IMR-90 (cell line): ENCODE measurements at regions not wholly inside any gene's neighbourhood (a gene's known extent, or its start where the extent isn't known, plus 50 kb on each side); places are given as distances from the start of the nearest gene placed in this dataset.

Experiments
- ATAC-seq: fragments of 200-7000 bp; cut with Tn5 transposase; 2 replicates; pipeline ENCODE4 v1.9.1; 2020; ENCODE audit warnings: low read depth, mild to moderate bottlenecking, moderate library complexity
- BruUV-seq: library from RNA; stranded (reverse); fragments of 400-500 nt; replicated peaks from 2 replicates; lab custom pipeline; 2021; lab: Mats Ljungman, UMichigan
- CTCF ChIA-PET: fragments of 300-600 bp; formaldehyde crosslinking; extraction: SDS; loops from one replicate; lab custom pipeline; 2021; ENCODE audit warnings: antibody characterized with exemption; lab: Yijun Ruan, JAX
- POLR2A ChIA-PET: fragments of 300-600 bp; sonication (Branson Sonifier 250); formaldehyde crosslinking; loops from one replicate; lab custom pipeline; 2022; ENCODE audit warnings: antibody characterized with exemption; ENCODE audit not compliant: unreplicated experiment; lab: Charles Lee
- DNase-seq: peaks from one replicate; pipeline ENCODE4 v3.0.0; 2013
- H2AFZ ChIP-seq: replicated peaks from 2 replicates; pipeline ENCODE3; 2013; ENCODE audit warnings: low read length, mild to moderate bottlenecking; ENCODE audit not compliant: poor library complexity
- H2AK5ac ChIP-seq: 2 replicates; pipeline ENCODE4 v1.6.1; 2013; ENCODE audit warnings: low read depth, low read length, inconsistent platforms
- H2AK9ac ChIP-seq: replicated peaks from 2 replicates; pipeline ENCODE3; 2013; ENCODE audit warnings: mild to moderate bottlenecking, low read depth, low read length, moderate library complexity; ENCODE audit not compliant: poor library complexity
- H2BK120ac ChIP-seq: 2 replicates; pipeline ENCODE4 v1.6.1; 2013; ENCODE audit warnings: low read depth, low read length, inconsistent platforms
- H2BK15ac ChIP-seq: 3 replicates; pipeline ENCODE4 v1.6.1; 2013; ENCODE audit warnings: low read depth, low read length, inconsistent platforms
- H2BK20ac ChIP-seq: 2 replicates; pipeline ENCODE4 v1.6.1; 2013; ENCODE audit warnings: low read depth, mild to moderate bottlenecking, inconsistent platforms, low read length, moderate library complexity
- H2BK5ac ChIP-seq: 2 replicates; pipeline ENCODE4 v1.6.1; 2013; ENCODE audit warnings: mild to moderate bottlenecking, low read depth, low read length, inconsistent platforms; ENCODE audit not compliant: poor library complexity, severe bottlenecking
- H3K14ac ChIP-seq: replicated peaks from 2 replicates; pipeline ENCODE4 v1.6.1; 2013; ENCODE audit warnings: low read depth, low read length, inconsistent platforms
- H3K18ac ChIP-seq: 2 replicates; pipeline ENCODE4 v1.6.1; 2013; ENCODE audit warnings: low read depth, low read length, control low read depth
- H3K23ac ChIP-seq: 2 replicates; pipeline ENCODE4 v1.6.1; 2013; ENCODE audit warnings: low read depth, low read length, inconsistent platforms
- H3K27ac ChIP-seq: 2 replicates; pipeline ENCODE4 v1.5.1; 2013; ENCODE audit warnings: mild to moderate bottlenecking, control low read depth, low read length; ENCODE audit not compliant: insufficient read depth
- H3K27me3 ChIP-seq: 2 replicates; pipeline ENCODE4 v1.6.1; 2013; ENCODE audit warnings: low read length; ENCODE audit not compliant: control insufficient read depth, insufficient read depth
- H3K36me3 ChIP-seq: 2 replicates; pipeline ENCODE4 v1.6.1; 2013; ENCODE audit warnings: low read length, mixed read lengths; ENCODE audit not compliant: control insufficient read depth, insufficient read depth
- H3K4ac ChIP-seq: 2 replicates; pipeline ENCODE4 v1.6.1; 2013; ENCODE audit warnings: low read depth, low read length, inconsistent platforms
- H3K4me1 ChIP-seq: 2 replicates; pipeline ENCODE4 v1.6.1; 2013; ENCODE audit warnings: low read length, mixed read lengths; ENCODE audit not compliant: control insufficient read depth, insufficient read depth
- H3K4me2 ChIP-seq: 2 replicates; pipeline ENCODE4 v1.6.1; 2013; ENCODE audit warnings: low read depth, mild to moderate bottlenecking, control low read depth, low read length, moderate library complexity
- H3K4me3 ChIP-seq: 2 replicates; pipeline ENCODE4 v1.5.1; 2013; ENCODE audit warnings: low read depth, mild to moderate bottlenecking, control low read depth, low read length, moderate library complexity; ENCODE audit not compliant: insufficient read depth
- H3K56ac ChIP-seq: 2 replicates; pipeline ENCODE4 v1.6.1; 2013; ENCODE audit warnings: low read length, inconsistent platforms; ENCODE audit not compliant: insufficient read depth; ENCODE audit errors: extremely low read depth
- H3K79me1 ChIP-seq, 2 experiments: 2 replicates each; pipeline ENCODE4 v1.6.1; 2013; ENCODE audit warnings: low read length in 2 of 2, inconsistent platforms in 1 of 2, low read depth in 1 of 2
- H3K9ac ChIP-seq: 2 replicates; pipeline ENCODE4 v1.6.1; 2013; ENCODE audit warnings: low read depth, low read length, control low read depth
- H3K9me1 ChIP-seq: 2 replicates; pipeline ENCODE4 v1.6.1; 2013; ENCODE audit warnings: low read length, inconsistent platforms; ENCODE audit not compliant: insufficient read depth
- H3K9me3 ChIP-seq: 2 replicates; pipeline ENCODE4 v1.6.1; 2013; ENCODE audit warnings: low read length; ENCODE audit not compliant: control insufficient read depth, insufficient read depth
- H4K20me1 ChIP-seq: 2 replicates; pipeline ENCODE4 v1.6.1; 2013; ENCODE audit warnings: low read length, inconsistent platforms; ENCODE audit not compliant: insufficient read depth
- H4K5ac ChIP-seq: 2 replicates; pipeline ENCODE4 v1.6.1; 2013; ENCODE audit warnings: mild to moderate bottlenecking, low read depth, low read length, control low read depth
- H4K8ac ChIP-seq, 2 experiments: 2 replicates each; pipeline ENCODE4 v1.6.1; 2013; ENCODE audit warnings: low read depth in 2 of 2, low read length in 2 of 2, control low read depth in 1 of 2, inconsistent platforms in 1 of 2
- H4K91ac ChIP-seq: 2 replicates; pipeline ENCODE4 v1.6.1; 2013; ENCODE audit warnings: low read depth, low read length, inconsistent platforms; ENCODE audit not compliant: insufficient read depth
- CEBPB ChIP-seq: IDR thresholded peaks from 2 replicates; pipeline ENCODE4 v1.6.1; 2012; ENCODE audit warnings: low read depth, low read length, improper control_type of control experiment
- CTCF ChIP-seq: conservative IDR thresholded peaks from 2 replicates; pipeline ENCODE4 v1.5.1; 2012; ENCODE audit warnings: mild to moderate bottlenecking, low read depth, low read length, improper control_type of control experiment
- ELK1 ChIP-seq: fragments of 150-350 bp; IDR thresholded peaks from 2 replicates; pipeline ENCODE4 v1.6.1; 2016; ENCODE audit warnings: low read depth, mild to moderate bottlenecking, low read length, moderate library complexity, borderline replicate concordance
- MAZ ChIP-seq: IDR thresholded peaks from 2 replicates; pipeline ENCODE4 v1.6.1; 2012; ENCODE audit warnings: low read depth, mild to moderate bottlenecking, low read length, improper control_type of control experiment, moderate library complexity, borderline replicate concordance
- MXI1 ChIP-seq: IDR thresholded peaks from 2 replicates; pipeline ENCODE4 v1.6.1; 2012; ENCODE audit warnings: low read depth, mild to moderate bottlenecking, low read length, moderate library complexity, borderline replicate concordance
- RAD21 ChIP-seq: IDR thresholded peaks from 2 replicates; pipeline ENCODE4 v1.6.1; 2012; ENCODE audit warnings: low read length, improper control_type of control experiment
- USF2 ChIP-seq: fragments of 150-350 bp; IDR thresholded peaks from 2 replicates; pipeline ENCODE4 v1.6.1; 2017; ENCODE audit warnings: mild to moderate bottlenecking, antibody characterized with exemption, low read length, low read depth
- WGBS, 2 experiments: methylation state at CpG; one replicate each; pipeline versions ENCODE4 v1.1.5 to v1.1.7; 2013; ENCODE audit warnings: missing lambda C conversion rate in 2 of 2; ENCODE audit not compliant: insufficient read length in 1 of 2; ENCODE audit errors: extremely low coverage in 2 of 2; 5-methylcytosine and 5-hydroxymethylcytosine counted together
- dilution Hi-C: fragments of 300-500 bp; cut with HindIII; formaldehyde crosslinking; loops from one replicate; pipeline ENCODE4 v1.14.3; 2018; ENCODE audit warnings: low sequenced_read_pairs; ENCODE audit not compliant: unreplicated experiment
- in situ Hi-C: fragments of 300-500 bp; cut with MboI; formaldehyde crosslinking; loops from 3 replicates; pipeline ENCODE4 v1.14.3; 2019; ENCODE audit warnings: low sequenced_read_pairs, inconsistent platforms, mixed read lengths
- intact Hi-C: fragments of 100-400 bp; cut with micrococcal nuclease; formaldehyde crosslinking; loops from 2 replicates; pipeline ENCODE4 v1.10.0; 2022

- Histone ChIP-seq H4K5ac (no peak overlapping the region), H2BK120ac (no peak overlapping the region; the same call in 1 of the 2 replicates), H3K23ac (no peak overlapping the region; the same call in 1 of the 2 replicates), H2AK9ac (peak overlapping the region; percentile 34), H3K4ac (no peak overlapping the region; the same call in 1 of the 2 replicates), H3K36me3 (no peaks in the 10 kb centered on the region), H3K9ac (no peak overlapping the region), H2BK20ac (no peak overlapping the region; the same call in 1 of the 2 replicates), H3K9me3 (no peaks in the 10 kb centered on the region), H3K18ac (no peak overlapping the region; the same call in 1 of the 2 replicates), H3K56ac (no peak overlapping the region), H2BK15ac (no peak overlapping the region; the same call in 2 of the 3 replicates), H2AK5ac (peak overlapping the region; percentile 36), H4K20me1 (no peaks in the 10 kb centered on the region), H4K8ac (no peak overlapping the region), H2AFZ (no peak overlapping the region), H3K14ac (no peak overlapping the region), H3K4me2 (no peak overlapping the region), H3K27me3 (no peaks in the 10 kb centered on the region), H3K9me1 (peaks cover 11% of the 10 kb centered on the region), H3K27ac (no peak overlapping the region), H3K4me3 (no peak overlapping the region), H2BK5ac (no peak overlapping the region), H3K4me1 (peaks cover 15% of the 10 kb centered on the region), H3K79me1 (no peaks in the 10 kb centered on the region), H4K91ac (peak overlapping the region; percentile 29; the same call in 1 of the 2 replicates)
- CTCF ChIA-PET, result interaction anchor here (1.0 kb wide), 1 partner anchor 9 kb away, joined by 5 read pairs; no protein-coding TSS in a partner anchor
- intact Hi-C loops (no loop called here), in situ Hi-C loops (no loop called here), dilution Hi-C loops (no loop called here)
- DNase-seq, result no peak
- no peak for TF ChIP-seq USF2
- TF ChIP-seq MAZ, result no peak
- TF ChIP-seq CEBPB, result no peak
- TF ChIP-seq ELK1, result no peak
- TF ChIP-seq CTCF, result no peak
- no peak for TF ChIP-seq RAD21
- no peak for TF ChIP-seq MXI1
- POLR2A ChIA-PET, result no interaction called here
- no peak for ATAC-seq
- BruUV-seq, result no TSS peak
- WGBS, 2 experiments, result 92% methylated on average over 7 of the region's 18 CpGs; no CpG with 5 or more reads in 1 of the 2 experiments
These were observed 62.6 kb upstream of the HS6ST1 start for GRCh38 chr2:128380961-128381938.
